ENCODE measurements at regions not wholly inside any gene's neighbourhood (a gene's known extent, or its start where the extent isn't known, plus 50 kb on each side); places are given as distances from the start of the nearest gene placed in this dataset.

GRCh38 chr13:70484931-70485330 is 376.7 kb upstream of the KLHL1 start:
- no peak overlapping the region for H4K5ac ChIP-seq (ENCODE audit: insufficient read length, low read depth, low read length)
- no peak overlapping the region for H2BK15ac ChIP-seq (ENCODE audit: low read depth, low read length)
- H2BK20ac ChIP-seq (ENCODE audit: low read depth, low read length, poor library complexity, severe bottlenecking) = no peak overlapping the region
- H3K4me1 ChIP-seq (ENCODE audit: insufficient read depth, low read length) = no peaks in the 10 kb centered on the region
- no peak overlapping the region for H2AK5ac ChIP-seq (ENCODE audit: insufficient read length, low read length)
- no peak overlapping the region for H2BK12ac ChIP-seq (ENCODE audit: insufficient read length, low read depth, low read length)
- H3K23me2 ChIP-seq (ENCODE audit: insufficient read length, low read depth, low read length, poor library complexity, severe bottlenecking) = no peaks in the 10 kb centered on the region
- H4K20me1 ChIP-seq (ENCODE audit: control insufficient read depth, insufficient read depth, insufficient read length) = no peaks in the 10 kb centered on the region
- peaks cover 2% of the 10 kb centered on the region for H3K9me3 ChIP-seq (ENCODE audit: control insufficient read depth, low read depth, low read length)
- H4K91ac ChIP-seq (ENCODE audit: insufficient read length, low read depth, low read length) = no peak overlapping the region
- no peak overlapping the region for H3K4ac ChIP-seq (ENCODE audit: low read depth, low read length)
- no peak overlapping the region for H3T11ph ChIP-seq (ENCODE audit: low read length)
- no peak overlapping the region for H3K18ac ChIP-seq (ENCODE audit: insufficient read length, low read depth, low read length)
- H3K27ac ChIP-seq (ENCODE audit: insufficient read length, low read depth, low read length) = no peak overlapping the region
- no peaks in the 10 kb centered on the region for H3K79me2 ChIP-seq (ENCODE audit: insufficient read depth, low read length)
- no peak overlapping the region for H3K14ac ChIP-seq (ENCODE audit: insufficient read depth, low read length)
- H3K36me3 Mint-ChIP-seq (ENCODE audit: insufficient read depth in 1 of 3, low read depth in 3 of 3) = peaks cover 2 to 8% (median 5%) of the 10 kb centered on the region in 3 experiments
- no peak overlapping the region for H2AFZ ChIP-seq (ENCODE audit: low read length)
- H3K23ac ChIP-seq (ENCODE audit: insufficient read length, low read depth, low read length) = no peak overlapping the region
- no peak for DNase-seq
- H3K4me1 Mint-ChIP-seq = no peaks in the 10 kb centered on the region
- H3K9ac ChIP-seq (ENCODE audit: extremely low read depth, insufficient read length, low read length) = no peak overlapping the region
- no peaks in the 10 kb centered on the region for H3K27me3 Mint-ChIP-seq (ENCODE audit: low read depth)
- no peaks in the 10 kb centered on the region for H3K79me1 ChIP-seq (ENCODE audit: insufficient read depth, low read depth, low read length, poor library complexity, severe bottlenecking)
- H2BK5ac ChIP-seq (ENCODE audit: insufficient read length, low read length) = no peak overlapping the region
- no CpG with 5 or more reads among the region's 7 CpGs for WGBS (ENCODE audit: extremely low coverage, insufficient read length, low lambda C conversion rate)
- TF ChIP-seq CTCF (conservative IDR thresholded peaks at IDR 0.05) = no peak
- no peak overlapping the region for H2BK120ac ChIP-seq (ENCODE audit: low read depth, low read length, poor library complexity, severe bottlenecking)
- no peak overlapping the region for H3K4me3 Mint-ChIP-seq
- H3K27me3 ChIP-seq (ENCODE audit: insufficient read depth, low read length) = no peaks in the 10 kb centered on the region
- no peak overlapping the region for H3K4me2 ChIP-seq (ENCODE audit: insufficient read depth, insufficient read length, low read length)
- peaks cover 7 to 10% of the 10 kb centered on the region in 2 experiments for H3K9me3 Mint-ChIP-seq
- no peak overlapping the region for H3K27ac Mint-ChIP-seq
- H3K56ac ChIP-seq (ENCODE audit: insufficient read length, low read depth, low read length) = no peak overlapping the region
- no peak overlapping the region for H4K8ac ChIP-seq (replicated peaks; ENCODE audit: insufficient read length, low read depth, low read length)
